HG03439 (cell line): ENCODE measurements at regions not wholly inside any gene's neighbourhood (a gene's known extent, or its start where the extent isn't known, plus 50 kb on each side); places are given as distances from the start of the nearest gene placed in this dataset.

ENCODE experiments used
- ATAC-seq: cut with Tn5 transposase; IDR thresholded peaks from one replicate; pipeline ENCODE4 v1.9.1; 2021; ENCODE audit warnings: mild to moderate bottlenecking, moderate library complexity; ENCODE audit not compliant: unreplicated experiment

DNA sequence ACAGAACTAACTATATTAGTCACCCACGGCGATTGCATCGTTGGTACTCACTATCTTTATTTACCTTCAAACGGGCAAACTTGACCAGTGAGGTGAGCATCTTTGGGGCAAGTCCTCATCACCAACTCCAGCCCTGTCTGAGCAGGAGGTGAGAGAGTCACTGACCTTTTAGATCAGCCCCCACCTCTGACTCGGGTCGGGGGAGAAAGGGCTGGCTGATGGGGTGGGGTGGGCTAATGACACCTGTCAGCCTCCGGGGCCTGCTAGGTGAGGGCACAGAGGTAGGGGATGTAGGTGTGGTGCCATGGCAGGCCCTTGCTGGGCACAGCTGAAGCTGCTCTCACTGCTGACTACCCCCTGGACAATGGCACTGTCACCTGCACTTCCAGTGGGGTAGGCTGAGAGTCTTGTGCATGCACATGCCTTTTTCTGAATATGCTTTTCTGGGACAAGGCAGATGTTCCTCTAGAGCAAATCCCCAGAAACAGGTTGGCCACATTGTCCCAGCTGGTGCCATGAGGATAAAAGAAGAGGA lies 359.5 kb upstream of the MKI67 start:
- ATAC-seq = no peak

DNA sequence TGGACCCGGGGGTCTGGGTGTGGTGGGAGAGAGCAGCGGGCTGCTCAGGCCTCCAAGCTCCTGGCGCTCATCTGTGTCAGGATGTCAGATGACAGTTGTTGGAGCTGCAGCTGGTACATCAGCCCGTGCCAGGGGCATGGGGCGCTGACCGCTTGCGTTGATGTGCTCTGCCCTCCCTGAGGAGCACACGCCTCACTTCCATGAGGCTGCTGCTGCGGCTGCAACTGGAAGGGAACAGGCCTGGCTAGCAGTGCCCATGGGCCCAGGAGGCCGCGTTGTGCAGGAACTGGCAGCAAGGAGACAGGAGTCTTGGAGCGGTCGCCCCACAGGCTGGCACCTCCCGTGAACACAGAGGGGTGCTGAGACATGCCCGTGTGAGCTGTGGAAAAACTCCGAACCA lies 361.3 kb upstream of the MKI67 start:
- ATAC-seq = no peak

DNA sequence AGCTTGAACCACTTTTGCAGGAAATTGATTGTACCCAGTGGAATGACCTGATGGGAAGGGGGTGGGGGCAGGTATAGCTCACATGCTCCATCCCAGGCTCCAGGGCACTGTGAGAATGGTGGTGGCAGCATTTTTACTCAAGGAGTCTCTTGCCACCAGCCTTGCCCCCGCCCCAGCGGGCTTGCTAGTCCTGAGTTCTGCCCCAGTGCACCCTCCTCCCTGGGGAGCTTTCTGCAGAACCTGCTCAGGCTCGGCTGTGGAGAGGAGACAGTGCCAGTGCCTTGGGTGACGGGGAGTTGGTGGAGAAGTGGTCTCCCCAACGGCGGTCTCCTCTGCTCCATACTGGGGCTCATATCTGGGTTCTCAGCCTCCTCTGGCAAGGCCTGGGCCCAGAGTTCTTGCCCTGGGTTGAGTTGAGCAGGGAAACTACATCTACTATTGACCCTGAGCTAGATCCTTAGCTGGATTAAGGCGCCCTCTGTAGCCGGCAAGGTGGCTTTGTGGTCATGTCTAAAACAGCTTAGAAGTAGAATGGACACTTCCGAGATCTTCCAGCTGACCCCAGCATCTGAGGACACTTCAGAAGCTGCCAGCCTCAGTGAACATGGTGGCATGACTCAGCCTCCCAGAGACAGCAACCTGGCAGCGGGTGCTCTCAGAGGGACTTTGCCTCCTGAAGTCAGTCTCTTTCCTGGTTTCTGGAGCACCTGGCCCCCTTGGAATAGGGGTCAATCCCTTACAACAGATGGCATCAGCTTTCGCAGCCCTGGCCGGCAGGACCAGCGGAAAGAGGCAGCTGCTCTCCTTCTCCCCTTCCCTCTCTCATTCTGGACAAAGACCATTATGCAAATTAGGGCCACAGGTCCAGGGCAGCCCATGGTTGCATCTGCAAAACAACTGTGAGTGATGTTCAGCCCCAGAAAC lies 363.4 kb upstream of the MKI67 start:
- ATAC-seq = no peak

DNA sequence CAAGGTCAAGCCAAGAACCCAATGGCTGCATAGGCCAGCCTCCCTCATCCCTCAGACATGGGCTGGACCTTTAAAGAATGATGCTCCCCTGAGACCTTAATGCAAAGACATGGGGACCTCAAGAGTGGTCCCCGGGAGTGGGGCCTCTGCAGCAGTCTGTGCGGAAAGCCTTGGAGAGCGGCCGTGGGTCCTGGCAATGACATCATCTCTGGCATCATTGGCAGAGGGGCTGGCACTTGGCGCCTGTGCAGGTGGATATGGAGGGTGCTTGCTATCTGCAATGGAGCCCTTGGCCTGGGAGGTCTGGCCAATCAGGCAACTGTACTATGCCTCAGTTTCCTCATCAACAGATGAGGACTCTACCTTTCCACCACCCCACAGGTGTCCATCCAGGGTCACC lies 365.5 kb upstream of the MKI67 start:
- ATAC-seq = no peak

DNA sequence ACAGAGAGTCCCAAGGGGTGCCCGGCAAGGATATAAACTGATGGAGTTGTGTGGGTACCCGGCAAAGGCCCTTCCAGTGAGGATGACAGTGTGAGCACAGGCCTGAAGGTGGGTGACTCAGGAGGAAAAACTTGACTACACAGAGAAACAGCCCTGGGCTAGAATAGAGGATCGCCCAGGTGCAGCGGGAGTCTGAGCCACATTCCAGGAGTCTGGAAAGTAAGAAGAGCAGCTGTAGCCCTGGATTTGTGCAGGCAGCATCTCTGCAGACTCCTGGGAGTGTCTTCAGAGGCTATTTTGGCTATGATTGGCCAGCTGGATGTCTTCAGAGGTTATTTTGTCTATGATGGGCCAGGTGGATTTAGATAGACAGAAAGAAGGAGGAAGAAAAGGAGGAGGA lies 367.6 kb upstream of the MKI67 start:
- no peak for ATAC-seq

DNA sequence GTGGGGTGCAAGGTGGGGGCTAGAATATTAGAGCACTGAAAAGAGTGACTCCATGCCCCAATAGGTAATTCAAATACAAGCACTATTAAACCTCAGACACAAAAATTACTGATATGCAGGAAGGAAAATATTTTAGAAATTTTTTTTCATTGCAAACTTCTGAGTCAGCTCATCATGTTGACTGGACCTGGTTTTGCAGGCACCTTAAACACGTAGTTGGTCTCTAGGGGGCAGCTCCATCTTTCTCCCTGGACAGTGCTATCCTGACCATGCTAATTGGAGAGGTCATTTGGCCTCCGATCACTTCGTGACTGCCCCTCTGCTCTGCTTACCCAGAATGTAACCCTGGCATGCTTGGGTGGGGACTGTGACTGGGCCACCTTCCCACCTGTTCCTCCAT lies 368.4 kb upstream of the MKI67 start:
- no peak for ATAC-seq

DNA sequence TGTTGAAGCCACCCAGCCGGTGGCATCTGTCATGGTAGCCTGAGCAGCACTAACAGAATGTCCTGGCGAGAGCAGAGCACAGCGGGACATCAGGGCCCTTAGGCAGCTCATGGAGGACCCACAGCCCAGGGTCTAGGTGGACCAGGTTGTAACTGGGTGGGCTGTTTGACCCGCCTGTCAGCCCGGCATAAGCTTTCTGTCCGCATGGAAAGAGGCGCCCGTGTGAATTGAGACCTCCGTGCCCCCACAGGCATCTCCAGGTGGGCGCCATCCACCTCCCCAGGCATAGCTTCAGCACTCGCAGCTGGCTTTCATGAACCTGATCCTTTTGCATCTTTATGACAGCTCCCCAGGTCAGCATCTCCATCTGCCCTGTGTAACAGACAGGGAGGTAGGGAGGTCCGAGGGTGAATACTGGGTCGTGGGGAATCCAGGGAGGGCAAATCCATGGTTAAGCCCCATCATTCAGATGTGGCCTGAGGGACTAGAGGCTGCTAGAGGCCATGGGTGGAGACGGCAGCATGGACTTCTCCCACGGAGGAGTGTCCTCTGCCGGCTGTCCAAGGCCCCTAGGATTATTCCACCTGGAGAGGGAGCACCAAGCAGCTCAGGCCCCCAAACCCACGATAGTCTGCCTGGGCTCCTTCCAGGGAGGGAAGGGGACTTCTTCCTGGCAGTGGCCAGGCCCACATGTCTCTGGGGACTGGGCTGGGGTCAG lies 371.6 kb upstream of the MKI67 start:
- ATAC-seq = no peak

DNA sequence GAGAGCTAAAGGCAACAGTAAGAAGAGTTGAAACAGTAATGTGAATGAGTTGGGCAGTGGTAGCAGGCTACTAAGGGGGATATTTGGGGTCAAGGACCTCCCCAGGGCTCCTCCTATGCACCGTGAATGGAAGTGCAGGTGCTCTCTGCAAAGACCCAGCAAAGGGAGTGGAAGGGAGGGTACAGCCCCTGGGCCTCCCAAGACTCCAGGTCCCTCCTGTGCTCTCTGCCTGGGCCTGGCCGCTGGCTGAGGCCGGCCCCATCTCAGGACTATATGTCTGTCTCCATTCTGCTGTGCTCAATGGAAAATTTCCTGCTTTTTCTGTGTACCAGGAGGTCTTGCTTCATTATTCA lies 372.1 kb upstream of the MKI67 start:
- no peak for ATAC-seq

DNA sequence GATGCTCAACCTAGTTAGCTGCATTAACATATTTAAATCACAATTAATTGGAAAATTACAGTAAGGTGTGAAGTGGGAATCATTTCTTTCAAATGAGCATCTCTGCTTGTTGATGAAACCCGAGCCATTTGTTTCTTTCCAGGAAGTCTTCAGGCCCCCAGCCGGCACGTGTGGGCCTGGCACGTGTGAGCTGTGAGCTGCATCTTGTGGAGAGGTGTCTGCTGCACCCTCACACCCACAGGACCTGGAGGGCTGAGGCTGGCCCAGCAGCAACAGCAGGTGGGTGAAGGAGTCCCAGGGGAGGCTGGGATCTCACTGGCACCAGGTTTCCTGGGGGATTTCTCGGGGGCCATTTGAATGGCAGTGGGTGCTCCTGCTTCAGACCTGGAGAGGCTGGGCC lies 372.5 kb upstream of the MKI67 start:
- no peak for ATAC-seq

DNA sequence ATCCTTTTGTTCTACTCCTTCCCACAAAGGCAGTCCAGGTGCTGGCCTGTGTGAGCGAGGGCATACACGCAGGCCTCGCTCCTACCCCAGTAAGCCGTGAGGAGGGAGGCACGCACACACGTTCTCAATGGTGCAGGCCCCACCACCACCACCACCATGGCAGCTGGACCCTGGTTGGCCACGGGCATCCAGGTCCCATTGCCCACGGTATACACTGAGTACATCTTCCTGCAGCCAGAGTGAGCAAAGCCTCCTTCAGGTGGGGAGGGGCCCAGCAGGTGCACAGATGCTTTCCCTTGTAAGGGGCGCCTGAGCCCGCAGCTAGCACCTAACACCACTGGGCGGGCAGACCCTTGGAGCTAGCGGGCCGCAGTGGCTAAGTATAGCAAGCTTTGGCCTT lies 373.3 kb upstream of the MKI67 start:
- ATAC-seq = no peak

DNA sequence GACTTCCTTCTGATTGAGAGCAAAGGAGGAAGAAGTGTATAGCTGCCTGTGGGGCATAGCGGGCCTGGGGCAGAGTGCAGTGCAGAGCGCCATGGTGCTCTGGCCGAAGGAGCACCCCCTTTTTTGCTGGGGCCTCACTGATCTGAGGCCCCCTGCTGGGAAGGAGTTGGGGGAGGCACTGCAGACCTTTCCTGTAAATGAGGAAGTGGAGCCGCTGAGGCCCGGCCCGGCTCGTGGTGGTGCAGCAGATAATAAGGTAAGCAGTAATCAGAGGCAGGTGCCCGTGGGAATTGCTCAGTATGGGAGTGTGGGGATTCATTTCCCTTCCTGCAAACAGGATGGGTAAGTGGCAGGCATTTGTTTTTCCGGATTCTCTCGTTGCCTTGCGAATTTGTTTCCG lies 373.7 kb upstream of the MKI67 start:
- ATAC-seq = no peak

DNA sequence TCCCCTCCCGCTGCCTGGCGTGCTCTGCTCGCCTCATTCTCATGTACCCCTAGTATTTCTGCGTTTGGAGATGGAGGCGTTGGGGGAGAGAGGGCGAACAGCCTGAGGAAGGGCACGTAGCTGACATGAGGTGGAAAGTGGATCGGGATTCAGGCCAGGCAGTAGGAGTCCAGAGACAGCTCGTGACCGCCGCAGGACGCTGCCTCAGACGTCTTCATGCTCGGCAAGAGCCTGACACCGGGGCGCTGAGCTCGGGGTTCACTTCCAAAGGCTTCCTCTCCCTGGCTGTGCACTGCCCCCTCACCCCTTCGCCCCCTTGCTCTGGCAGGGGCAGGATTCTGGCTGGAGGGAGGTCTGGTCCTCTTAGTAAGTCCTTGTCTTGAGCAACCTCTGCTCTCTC lies 374.4 kb upstream of the MKI67 start:
- ATAC-seq = no peak

DNA sequence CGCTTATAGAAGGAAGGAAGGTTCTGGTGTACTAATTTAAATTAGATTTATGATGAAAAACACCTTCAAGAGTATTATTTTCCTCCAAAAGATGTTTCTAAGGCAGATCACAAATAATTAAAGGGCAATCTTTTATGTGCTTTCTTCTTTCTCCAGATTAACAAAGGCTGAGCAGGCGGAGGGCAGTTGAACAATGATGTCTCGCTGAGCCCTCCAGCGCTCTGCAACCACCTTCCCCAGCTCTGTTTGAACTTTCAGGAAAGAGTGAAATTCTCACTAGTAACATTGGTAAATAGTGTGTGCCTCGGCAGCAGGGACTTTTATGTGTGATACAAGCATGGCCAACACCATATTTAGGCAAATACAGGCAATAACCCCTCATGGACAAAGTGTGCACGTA lies 379.1 kb upstream of the MKI67 start:
- no peak for ATAC-seq

DNA sequence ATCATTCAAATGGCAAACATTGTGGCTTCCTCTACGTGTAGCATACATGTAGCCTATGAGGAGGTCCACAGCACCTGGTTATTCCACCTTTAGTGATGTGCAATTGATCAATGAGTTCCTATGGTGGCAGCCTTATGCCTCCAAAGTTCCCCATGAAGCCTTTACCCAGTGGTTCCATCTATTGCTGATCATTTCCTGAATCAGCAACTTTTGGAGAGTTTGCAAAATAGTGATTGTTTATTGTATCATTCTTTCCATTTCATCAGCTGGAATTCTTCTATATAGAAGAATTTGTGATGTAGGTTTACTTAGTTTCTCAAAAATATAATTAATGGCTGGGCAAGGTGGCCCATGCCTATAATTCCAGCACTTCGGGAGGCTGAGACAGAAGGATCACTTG lies 380.2 kb upstream of the MKI67 start:
- ATAC-seq = no peak

DNA sequence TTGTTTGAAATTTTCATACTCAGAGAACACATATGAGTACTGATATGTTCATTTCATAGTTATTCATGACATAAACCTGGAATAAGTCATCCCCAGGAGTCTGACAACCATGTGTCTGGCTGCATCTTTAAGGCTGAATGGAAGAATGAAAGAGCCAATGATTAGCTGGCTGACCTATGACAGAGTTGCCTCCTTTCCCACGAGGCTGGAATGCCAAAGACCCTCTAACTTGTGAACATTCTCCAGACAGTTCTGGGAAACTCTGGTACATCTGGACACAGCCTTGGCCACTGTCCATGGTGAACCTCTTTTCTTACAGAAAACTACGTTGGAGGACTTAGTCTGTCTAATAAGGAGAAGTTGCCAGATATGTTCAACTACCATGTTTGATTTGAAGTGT lies 380.8 kb upstream of the MKI67 start:
- ATAC-seq = no peak

DNA sequence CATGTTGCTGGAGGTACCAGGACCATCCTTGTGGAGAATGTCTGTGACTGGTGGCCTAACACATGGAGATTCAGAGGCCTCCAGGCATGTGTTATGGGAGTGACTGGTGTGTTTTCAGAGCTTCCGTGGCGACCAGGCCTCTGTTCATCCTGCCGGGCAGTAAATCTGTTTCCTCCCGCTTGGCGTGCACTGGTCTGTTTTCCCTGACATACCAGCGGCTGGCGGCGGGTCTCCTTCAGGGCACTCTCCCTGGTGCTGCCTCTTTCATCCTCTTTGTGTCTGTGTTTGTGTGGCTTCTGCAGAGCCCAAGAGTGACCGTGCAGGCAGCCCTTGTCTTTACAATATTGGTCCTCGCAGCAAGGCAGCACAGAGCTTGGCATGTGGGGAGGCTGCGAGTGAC lies 385.1 kb upstream of the MKI67 start:
- no peak for ATAC-seq

DNA sequence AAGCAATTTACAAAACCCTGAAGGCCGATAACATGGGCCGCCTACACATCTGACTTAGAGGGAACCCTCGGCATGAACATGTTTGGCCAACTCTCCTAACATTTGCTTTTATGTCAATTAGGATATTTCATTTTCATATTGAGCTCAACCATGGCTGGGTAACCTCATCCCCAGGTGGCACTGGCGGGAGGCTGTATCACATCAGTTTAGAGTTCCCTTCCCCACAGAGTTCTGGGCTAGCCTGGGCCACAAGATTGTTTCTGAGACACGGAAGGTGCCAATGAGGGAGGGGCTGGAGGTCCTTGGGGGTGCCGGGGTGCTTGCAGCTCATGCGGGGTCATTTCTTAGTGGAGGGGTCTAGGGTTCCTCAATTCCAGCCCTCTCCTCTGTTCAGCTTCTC lies 386.5 kb upstream of the MKI67 start:
- no peak for ATAC-seq

DNA sequence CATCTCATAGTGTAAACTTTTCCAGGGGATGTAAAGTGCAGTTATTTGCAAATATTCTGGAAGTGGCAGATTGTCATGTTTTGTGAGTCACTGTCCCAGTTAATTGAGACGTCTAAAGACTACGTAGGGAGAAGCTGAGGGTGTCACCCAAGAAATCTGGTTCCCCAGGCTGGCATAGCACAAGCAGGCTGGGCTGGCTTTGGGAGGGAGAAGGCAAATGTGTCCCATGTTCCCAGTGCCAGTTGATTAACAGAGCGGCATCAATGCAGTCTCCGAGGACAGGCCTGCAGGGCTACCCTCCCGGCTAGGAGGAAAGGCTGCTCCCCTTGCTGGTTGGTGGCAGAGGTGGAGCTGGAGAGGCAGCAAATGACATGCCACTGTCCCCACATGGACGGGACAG lies 388.3 kb upstream of the MKI67 start:
- no peak for ATAC-seq

DNA sequence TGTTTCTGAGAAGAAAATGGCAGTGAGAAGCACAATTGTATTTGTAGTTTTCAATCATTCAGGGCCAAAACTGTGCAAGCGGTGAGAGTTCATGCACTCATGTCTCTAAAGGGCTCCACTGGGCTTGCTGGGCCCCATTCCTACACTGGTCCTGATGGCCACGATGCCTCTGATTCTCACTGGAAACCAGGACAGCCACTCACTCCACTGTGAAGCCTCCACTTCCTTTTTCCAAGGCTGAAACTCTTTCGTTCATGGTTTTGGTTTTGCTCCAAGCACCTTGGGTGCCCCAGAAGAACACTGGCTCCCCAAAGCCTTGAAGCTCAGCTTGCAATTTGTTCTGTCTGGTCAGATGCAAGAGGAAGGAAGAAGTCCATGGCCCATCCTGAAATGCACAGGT lies 390.0 kb upstream of the MKI67 start:
- ATAC-seq = no peak

DNA sequence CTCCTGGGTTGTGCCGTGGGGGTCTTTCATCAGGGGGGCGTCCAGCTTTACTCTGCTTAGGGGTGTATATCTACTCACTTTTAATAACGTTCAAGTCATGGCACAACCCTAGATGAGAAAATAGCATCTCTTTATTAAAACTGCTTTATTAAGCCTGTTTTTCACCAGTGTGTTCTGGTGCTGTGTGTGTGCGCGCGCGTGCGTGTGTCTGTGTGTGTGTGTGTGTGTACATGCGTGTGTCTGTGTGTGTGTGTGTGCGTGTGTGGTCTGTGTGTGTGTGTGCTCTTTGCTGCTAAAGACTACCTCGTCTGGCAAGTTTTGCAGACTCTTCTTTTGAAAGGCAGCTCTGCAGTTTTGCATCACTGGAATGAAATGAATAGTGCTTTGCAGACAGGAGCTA lies 390.9 kb upstream of the MKI67 start:
- ATAC-seq = no peak

DNA sequence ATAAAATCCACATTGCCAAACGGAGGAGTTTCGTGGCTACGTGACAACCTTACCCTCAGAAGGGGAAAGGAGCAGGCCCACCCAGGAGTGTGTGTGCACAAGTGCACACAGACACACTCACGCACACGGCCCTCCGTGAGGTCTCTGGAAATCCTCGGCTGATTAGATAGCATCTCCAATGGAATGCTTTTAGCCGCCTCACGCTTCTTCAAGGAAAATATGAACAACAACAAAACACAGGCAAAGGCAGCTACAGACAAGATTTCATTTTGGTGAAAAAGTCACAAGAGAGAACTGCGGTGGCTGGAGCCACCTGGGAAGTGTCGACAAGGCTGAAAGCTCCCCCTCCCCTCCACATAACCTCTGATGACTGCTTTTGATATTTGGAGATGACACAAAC lies 391.8 kb upstream of the MKI67 start:
- no peak for ATAC-seq

DNA sequence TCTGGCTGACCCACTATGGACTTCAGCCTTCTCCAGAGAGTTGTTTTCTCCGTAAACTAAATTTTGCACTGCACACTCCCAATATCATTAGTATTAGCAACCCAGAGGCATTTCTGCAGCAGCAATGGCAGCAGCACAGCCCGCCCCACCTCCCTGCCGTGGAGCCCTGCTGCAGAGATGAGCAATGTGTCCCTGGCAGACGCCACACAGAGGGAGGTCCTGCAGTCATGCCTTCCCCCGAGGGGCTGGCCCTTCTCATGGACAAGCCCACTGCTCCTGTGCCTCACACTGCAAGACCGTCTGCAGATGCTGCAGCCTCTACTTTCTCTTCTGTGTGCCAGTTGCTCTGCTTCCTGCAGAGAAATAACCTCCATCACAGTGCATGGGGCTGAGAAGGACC lies 393.4 kb upstream of the MKI67 start:
- no peak for ATAC-seq
